Lower lobe of right lung (tissue), 2 donors: ENCODE measurements at regions not wholly inside any gene's neighbourhood (a gene's known extent, or its start where the extent isn't known, plus 50 kb on each side); places are given as distances from the start of the nearest gene placed in this dataset.

ENCODE experiments used
- ATAC-seq, 2 donors: fragments of 200-7000 bp; cut with Tn5 transposase; one replicate each; pipeline ENCODE4 v1.9.1; 2020 to 2022; ENCODE audit warnings: mild to moderate bottlenecking in 2 of 2, moderate library complexity in 2 of 2
- DNase-seq: peaks from one replicate; pipeline ENCODE4 v3.0.0-alpha.2; 2020
- H3K27ac ChIP-seq: fragments of 200-600 bp; one replicate; pipeline ENCODE4 v1.8.0; 2022
- H3K27me3 ChIP-seq: fragments of 200-600 bp; one replicate; pipeline ENCODE4 v1.8.0; 2022; ENCODE audit warnings: low read depth
- H3K36me3 ChIP-seq: fragments of 200-600 bp; one replicate; pipeline ENCODE4 v1.8.0; 2022; ENCODE audit warnings: mild to moderate bottlenecking
- H3K4me1 ChIP-seq: fragments of 200-600 bp; one replicate; pipeline ENCODE4 v1.8.0; 2022
- H3K4me3 ChIP-seq: fragments of 200-600 bp; one replicate; pipeline ENCODE4 v1.8.0; 2022; ENCODE audit warnings: mild to moderate bottlenecking
- H3K9me3 ChIP-seq: fragments of 200-600 bp; one replicate; pipeline ENCODE4 v1.8.0; 2022
- intact Hi-C: fragments of 100-400 bp; cut with DNase I; formaldehyde crosslinking; loops from one replicate; pipeline ENCODE4 v1.11.0; 2022
- TF ChIP-seq, protein P1 (sequence below): fragments of 200-600 bp; IDR thresholded peaks from one replicate; pipeline ENCODE4 v1.8.0; 2022; ENCODE audit warnings: antibody characterized with exemption, mild to moderate bottlenecking
- donor health status: DM: no; HTN: yes; CAD: no; lungs with severe emphysema.

GRCh38 chr2:239468491-239469105 lies 67.8 kb upstream of the HDAC4 start:
- H3K4me3 ChIP-seq: no peak overlapping the region
- intact Hi-C loops: no loop called here
- no peaks in the 10 kb centered on the region for H3K9me3 ChIP-seq
- H3K27ac ChIP-seq: no peak overlapping the region
- no peak for DNase-seq
- H3K36me3 ChIP-seq: no peaks in the 10 kb centered on the region
- ATAC-seq: no peak
- no peaks in the 10 kb centered on the region for H3K27me3 ChIP-seq
- H3K4me1 ChIP-seq: no peaks in the 10 kb centered on the region
- TF ChIP-seq, protein P1, sequence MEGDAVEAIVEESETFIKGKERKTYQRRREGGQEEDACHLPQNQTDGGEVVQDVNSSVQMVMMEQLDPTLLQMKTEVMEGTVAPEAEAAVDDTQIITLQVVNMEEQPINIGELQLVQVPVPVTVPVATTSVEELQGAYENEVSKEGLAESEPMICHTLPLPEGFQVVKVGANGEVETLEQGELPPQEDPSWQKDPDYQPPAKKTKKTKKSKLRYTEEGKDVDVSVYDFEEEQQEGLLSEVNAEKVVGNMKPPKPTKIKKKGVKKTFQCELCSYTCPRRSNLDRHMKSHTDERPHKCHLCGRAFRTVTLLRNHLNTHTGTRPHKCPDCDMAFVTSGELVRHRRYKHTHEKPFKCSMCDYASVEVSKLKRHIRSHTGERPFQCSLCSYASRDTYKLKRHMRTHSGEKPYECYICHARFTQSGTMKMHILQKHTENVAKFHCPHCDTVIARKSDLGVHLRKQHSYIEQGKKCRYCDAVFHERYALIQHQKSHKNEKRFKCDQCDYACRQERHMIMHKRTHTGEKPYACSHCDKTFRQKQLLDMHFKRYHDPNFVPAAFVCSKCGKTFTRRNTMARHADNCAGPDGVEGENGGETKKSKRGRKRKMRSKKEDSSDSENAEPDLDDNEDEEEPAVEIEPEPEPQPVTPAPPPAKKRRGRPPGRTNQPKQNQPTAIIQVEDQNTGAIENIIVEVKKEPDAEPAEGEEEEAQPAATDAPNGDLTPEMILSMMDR: no peak

- H3K4me3 ChIP-seq: no peak overlapping the region
- no peak overlapping the region for H3K27ac ChIP-seq
- H3K36me3 ChIP-seq: no peaks in the 10 kb centered on the region
- no peaks in the 10 kb centered on the region for H3K27me3 ChIP-seq
- TF ChIP-seq, protein P1: no peak
- H3K4me1 ChIP-seq: no peaks in the 10 kb centered on the region
- intact Hi-C loops: no loop called here
- H3K9me3 ChIP-seq: no peaks in the 10 kb centered on the region
- ATAC-seq (no peak), DNase-seq (no peak)
Measured at GRCh38 chr2:239467956-239468490, 67.2 kb upstream of the HDAC4 start.

DNA sequence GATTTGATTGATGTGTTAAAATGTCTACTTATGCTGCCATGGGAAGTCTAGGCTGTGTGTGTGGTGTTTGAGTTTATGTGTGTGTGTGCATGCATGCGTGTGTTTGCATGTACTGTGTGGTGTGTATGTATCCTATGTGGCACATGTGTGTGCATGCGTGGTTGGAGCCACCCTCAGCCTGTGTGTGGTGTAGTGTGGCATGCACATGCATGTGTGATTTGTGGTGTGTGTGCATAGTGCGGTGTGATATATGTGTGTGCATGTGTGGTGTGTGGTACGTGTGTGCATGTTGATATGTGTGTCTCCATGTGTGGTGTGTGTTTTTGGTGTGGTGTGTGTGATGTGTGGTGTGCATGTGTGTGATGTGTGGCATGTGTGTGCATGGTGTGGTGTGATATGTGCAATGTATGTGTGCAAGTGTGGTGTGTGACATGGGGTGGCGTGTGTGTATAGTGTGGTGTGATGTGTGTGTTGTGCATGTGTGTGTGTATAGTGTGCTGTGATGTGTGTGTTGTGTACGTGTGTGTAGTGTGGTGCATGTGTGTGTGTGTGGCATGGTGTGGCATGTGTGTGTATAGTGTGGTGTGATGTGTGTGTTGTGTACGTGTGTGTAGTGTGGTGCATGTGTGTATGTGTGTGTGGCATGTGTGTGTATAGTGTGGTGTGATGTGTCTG lies 66.6 kb upstream of the HDAC4 start:
- H3K4me1 ChIP-seq: no peaks in the 10 kb centered on the region
- no peak overlapping the region for H3K4me3 ChIP-seq
- no peaks in the 10 kb centered on the region for H3K27me3 ChIP-seq
- ATAC-seq (no peak), DNase-seq (no peak)
- no peaks in the 10 kb centered on the region for H3K9me3 ChIP-seq
- no peaks in the 10 kb centered on the region for H3K36me3 ChIP-seq
- intact Hi-C loops: no loop called here
- TF ChIP-seq, protein P1: no peak
- no peak overlapping the region for H3K27ac ChIP-seq

DNA sequence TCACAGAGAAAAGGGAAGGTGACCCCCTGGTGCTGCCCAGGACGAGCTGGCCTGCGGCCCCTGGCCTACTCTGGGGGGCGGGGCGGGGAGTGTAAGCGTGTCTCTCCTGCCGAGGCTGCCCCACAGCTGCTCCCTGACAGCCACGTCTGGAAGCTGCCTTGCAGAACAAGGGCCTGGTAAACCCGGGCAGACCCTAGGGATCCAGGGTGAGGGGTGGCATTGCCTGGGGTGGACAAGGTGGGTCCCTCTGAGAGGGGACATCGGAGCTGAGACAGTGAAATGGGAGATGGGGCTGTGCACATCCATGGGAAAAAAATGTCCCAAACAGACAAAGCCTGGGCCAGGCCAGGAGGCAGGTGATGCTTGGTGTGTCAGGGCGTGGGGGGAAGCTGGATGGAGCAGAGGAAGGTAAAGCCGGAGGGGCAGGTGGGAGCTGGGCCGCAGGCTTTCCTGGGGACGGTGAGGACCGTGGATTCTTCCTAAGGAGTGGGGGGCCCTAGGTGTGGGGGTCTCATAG lies 66.0 kb upstream of the HDAC4 start:
- intact Hi-C loops: no loop called here
- TF ChIP-seq, protein P1: no peak
- Histone ChIP-seq H3K27me3 (no peaks in the 10 kb centered on the region), H3K9me3 (no peaks in the 10 kb centered on the region), H3K4me1 (no peaks in the 10 kb centered on the region), H3K36me3 (no peaks in the 10 kb centered on the region), H3K4me3 (no peak overlapping the region), H3K27ac (no peak overlapping the region)
- ATAC-seq: no peak
- no peak for DNase-seq

- H3K4me3 ChIP-seq: no peak overlapping the region
- intact Hi-C loops: no loop called here
- TF ChIP-seq, protein P1: no peak
- no peaks in the 10 kb centered on the region for H3K4me1 ChIP-seq
- no peaks in the 10 kb centered on the region for H3K9me3 ChIP-seq
- no peaks in the 10 kb centered on the region for H3K27me3 ChIP-seq
- DNase-seq (no peak), ATAC-seq (no peak)
- H3K27ac ChIP-seq: peak overlapping the region; percentile 79
- H3K36me3 ChIP-seq: no peaks in the 10 kb centered on the region
Measured at GRCh38 chr2:239466061-239466754, 65.4 kb upstream of the HDAC4 start.
